PC-9 (cell line): ENCODE measurements at regions not wholly inside any gene's neighbourhood (a gene's known extent, or its start where the extent isn't known, plus 50 kb on each side); places are given as distances from the start of the nearest gene placed in this dataset.

ENCODE experiments used
- BruUV-seq: library from RNA; stranded (reverse); fragments of 400-500 nt; replicated peaks from 2 replicates; lab custom pipeline; 2021; lab: Mats Ljungman, UMichigan
- CTCF ChIA-PET: fragments of 300-600 bp; sonication (Branson Sonifier 250); formaldehyde crosslinking; loops from one replicate; lab custom pipeline; 2022; ENCODE audit warnings: antibody characterized with exemption; lab: Charles Lee
- POLR2A ChIA-PET: fragments of 300-600 bp; sonication (Branson Sonifier 250); formaldehyde crosslinking; loops from one replicate; lab custom pipeline; 2022; ENCODE audit warnings: antibody characterized with exemption; ENCODE audit not compliant: unreplicated experiment; lab: Charles Lee
- DNase-seq, 2 experiments: peaks; one replicate each; pipeline versions ENCODE4 v3.0.0 to v3.0.0-alpha.2; 2015 to 2022; ENCODE audit warnings: mixed read lengths in 1 of 2
- H2AFZ ChIP-seq: fragments of 200-600 bp; sonication (generic); 2 replicates; pipeline ENCODE4 v1.8.1; 2017; ENCODE audit warnings: antibody characterized with exemption
- H3F3A ChIP-seq: fragments of 200-600 bp; sonication (generic); 2 replicates; pipeline ENCODE4 v1.8.1; 2017; ENCODE audit warnings: antibody characterized with exemption, mild to moderate bottlenecking, low read depth; ENCODE audit not compliant: insufficient read depth
- H3K27ac ChIP-seq: fragments of 200-600 bp; sonication (generic); 2 replicates; pipeline ENCODE4 v1.6.1; 2016; ENCODE audit warnings: mixed run types
- H3K27me3 ChIP-seq: fragments of 200-600 bp; sonication (generic); 2 replicates; pipeline ENCODE4 v1.6.1; 2016; ENCODE audit warnings: low read depth, mixed run types; ENCODE audit not compliant: insufficient read depth
- H3K36me3 ChIP-seq: fragments of 200-600 bp; sonication (generic); 2 replicates; pipeline ENCODE4 v1.6.1; 2016; ENCODE audit warnings: low read depth, mixed run types
- H3K4me1 ChIP-seq: fragments of 200-600 bp; sonication (generic); replicated peaks from 2 replicates; pipeline ENCODE4 v1.6.1; 2016; ENCODE audit warnings: mixed run types; ENCODE audit not compliant: insufficient read depth
- H3K4me2 ChIP-seq: fragments of 200-600 bp; sonication (generic); 2 replicates; pipeline ENCODE4 v1.6.1; 2017; ENCODE audit warnings: mixed run types
- H3K4me3 ChIP-seq: fragments of 200-600 bp; sonication (generic); 2 replicates; pipeline ENCODE4 v1.6.1; 2016; ENCODE audit warnings: mixed run types
- H3K79me2 ChIP-seq: fragments of 200-600 bp; sonication (generic); 2 replicates; pipeline ENCODE4 v1.6.1; 2017; ENCODE audit warnings: low read depth, mixed run types
- H3K9me2 ChIP-seq: fragments of 200-600 bp; sonication (generic); 2 replicates; pipeline ENCODE4 v1.8.1; 2017; ENCODE audit warnings: mild to moderate bottlenecking; ENCODE audit not compliant: insufficient read depth
- H3K9me3 ChIP-seq: fragments of 200-600 bp; sonication (generic); 2 replicates; pipeline ENCODE4 v1.8.1; 2016; ENCODE audit warnings: low read depth; ENCODE audit not compliant: insufficient read depth
- H4K20me1 ChIP-seq: fragments of 200-600 bp; sonication (generic); 2 replicates; pipeline ENCODE4 v1.8.1; 2017; ENCODE audit not compliant: insufficient read depth
- CTCF ChIP-seq: fragments of 200-600 bp; sonication (generic); conservative IDR thresholded peaks from 2 replicates; pipeline ENCODE4 v1.6.1; 2017; ENCODE audit warnings: mixed run types, antibody characterized with exemption, mild to moderate bottlenecking, moderate library complexity
- EZH2 ChIP-seq: fragments of 200-600 bp; sonication (generic); IDR thresholded peaks from 2 replicates; pipeline ENCODE4 v1.8.0; 2017; ENCODE audit warnings: antibody characterized with exemption, low read depth
- intact Hi-C: fragments of 100-400 bp; cut with micrococcal nuclease; formaldehyde crosslinking; loops from one replicate; pipeline ENCODE4 v1.10.0; 2022; ENCODE audit not compliant: unreplicated experiment

- Histone ChIP-seq H3K9me2 (no peaks in the 10 kb centered on the region), H2AFZ (no peak overlapping the region), H3K4me2 (no peak overlapping the region), H3K4me1 (no peaks in the 10 kb centered on the region), H3K79me2 (no peaks in the 10 kb centered on the region), H4K20me1 (no peaks in the 10 kb centered on the region), H3K9me3 (no peaks in the 10 kb centered on the region), H3K4me3 (no peak overlapping the region), H3K36me3 (no peaks in the 10 kb centered on the region), H3K27me3 (peaks cover 53% of the 10 kb centered on the region), H3F3A (no peaks in the 10 kb centered on the region), H3K27ac (no peak overlapping the region)
- intact Hi-C loops = no loop called here
- DNase-seq = no peak
- no peak for TF ChIP-seq CTCF
- no peak for TF ChIP-seq EZH2
- BruUV-seq = no TSS peak
- ChIA-PET CTCF (no interaction called here), POLR2A (interaction anchor here (0.5 kb wide), 1 partner anchor 121 kb away, joined by 3 read pairs; no protein-coding TSS in a partner anchor)
Observed at GRCh38 chr10:14403881-14404623, 73.3 kb upstream of the FRMD4A start.

DNA sequence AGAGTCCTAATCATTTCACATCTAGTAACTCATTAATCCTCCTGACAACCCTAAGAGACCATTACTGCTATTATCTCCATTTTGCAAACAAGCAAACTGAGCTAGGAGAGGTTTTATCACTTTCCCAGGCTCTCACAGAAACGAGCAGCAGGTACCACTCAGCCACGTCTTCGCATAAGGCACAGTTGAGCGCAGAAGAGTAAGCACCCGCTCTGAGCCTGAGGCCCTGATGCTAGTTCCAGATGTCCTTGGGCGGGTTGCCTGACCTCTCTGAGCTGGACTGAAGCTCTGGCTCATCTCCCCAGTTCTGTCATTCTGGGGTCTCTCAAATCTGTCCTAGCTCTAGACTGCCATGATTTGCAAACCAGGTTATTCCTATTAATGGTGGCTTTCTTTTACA, 72.6 kb upstream of the FRMD4A start:
- Histone ChIP-seq H3K9me3 (no peaks in the 10 kb centered on the region), H3F3A (no peaks in the 10 kb centered on the region), H3K4me1 (no peaks in the 10 kb centered on the region), H4K20me1 (no peaks in the 10 kb centered on the region), H2AFZ (no peak overlapping the region), H3K79me2 (no peaks in the 10 kb centered on the region), H3K4me2 (no peak overlapping the region), H3K27ac (no peak overlapping the region), H3K36me3 (no peaks in the 10 kb centered on the region), H3K4me3 (no peak overlapping the region), H3K9me2 (no peaks in the 10 kb centered on the region), H3K27me3 (peaks cover 51% of the 10 kb centered on the region)
- intact Hi-C loops = no loop called here
- no peak for TF ChIP-seq EZH2
- TF ChIP-seq CTCF = no peak
- POLR2A ChIA-PET = interaction anchor here (0.5 to 0.6 kb wide), 2 partner anchors 120 to 555 kb away, joined by 3 read pairs; no protein-coding TSS in a partner anchor
- CTCF ChIA-PET = interaction anchor here (0.7 kb wide), 1 partner anchor 20 kb away, joined by 4 read pairs; no protein-coding TSS in a partner anchor
- DNase-seq = no peak
- BruUV-seq = no TSS peak

GRCh38 chr10:14399641-14400040, 68.9 kb upstream of the FRMD4A start:
- intact Hi-C loops = loop anchor here (5.0 kb wide), 1 partner anchor 202 kb away; no protein-coding TSS in a partner anchor
- BruUV-seq = no TSS peak
- ChIA-PET POLR2A (no interaction called here), CTCF (no interaction called here)
- Histone ChIP-seq H3K9me2 (no peaks in the 10 kb centered on the region), H3F3A (no peaks in the 10 kb centered on the region), H2AFZ (no peak overlapping the region), H3K4me2 (no peak overlapping the region), H3K4me1 (0 out of 2 replicates have a peak, but pooled peaks cover 4% of the 10 kb centered on the region), H3K27ac (no peak overlapping the region), H3K79me2 (no peaks in the 10 kb centered on the region), H3K4me3 (no peak overlapping the region), H3K9me3 (no peaks in the 10 kb centered on the region), H3K36me3 (no peaks in the 10 kb centered on the region), H4K20me1 (no peaks in the 10 kb centered on the region), H3K27me3 (peaks cover 22% of the 10 kb centered on the region)
- no peak for DNase-seq
- TF ChIP-seq CTCF (no peak), EZH2 (no peak)
